Esophagus muscularis mucosa (tissue), 4 donors: ENCODE measurements at regions not wholly inside any gene's neighbourhood (a gene's known extent, or its start where the extent isn't known, plus 50 kb on each side); places are given as distances from the start of the nearest gene placed in this dataset.
"Not testable (repeated sequence)": the region's sequence is repeated elsewhere in the genome, so short reads cannot be mapped to it uniquely, and the experiment has no call there.

Source experiments
- DNase-seq: peaks from one replicate; pipeline ENCODE4 v3.0.0-alpha.2; 2017; ENCODE audit errors: extremely low spot score
- H3K27ac ChIP-seq, 4 donors: fragments of 200-600 bp; sonication (generic); replicated peaks in 1 of 4; 1 replicate in 3 of 4; 2 replicates in 1 of 4; pipeline ENCODE4 v1.5.1; 2016 to 2019; ENCODE audit warnings: mild to moderate bottlenecking in 1 of 4
- H3K27me3 ChIP-seq, 4 donors: fragments of 200-600 bp; sonication (generic); one replicate each; pipeline versions ENCODE4 v1.5.1 to v1.6.0; 2016 to 2019
- H3K36me3 ChIP-seq, 4 donors: fragments of 200-600 bp; sonication (generic); one replicate each; pipeline ENCODE4 v1.5.1; 2016 to 2019
- H3K4me1 ChIP-seq, 4 donors: fragments of 200-600 bp; sonication (generic); one replicate each; pipeline ENCODE4 v1.5.1; 2016 to 2019
- H3K4me3 ChIP-seq, 4 donors: fragments of 200-600 bp; sonication (generic); 1 replicate in 2 of 4; 2 replicates in 2 of 4; pipeline ENCODE4 v1.5.1; 2016 to 2019; ENCODE audit warnings: mild to moderate bottlenecking in 4 of 4, moderate library complexity in 1 of 4
- H3K9me3 ChIP-seq, 4 donors: fragments of 200-600 bp; sonication (generic); 1 replicate in 3 of 4; 2 replicates in 1 of 4; pipeline ENCODE4 v1.5.1; 2016 to 2019
- EP300 ChIP-seq: sonication (generic); formaldehyde crosslinking; IDR thresholded peaks from one replicate; pipeline ENCODE4 v1.6.1; 2017; ENCODE audit warnings: antibody characterized with exemption
- POLR2A ChIP-seq: fragments of 450-650 bp; IDR thresholded peaks from one replicate; pipeline ENCODE4 v1.6.1; 2017; ENCODE audit warnings: antibody characterized with exemption, moderate library complexity, mild to moderate bottlenecking, low read depth
- POLR2AphosphoS5 ChIP-seq, 2 donors: sonication (generic); formaldehyde crosslinking; IDR thresholded peaks; one replicate each; pipeline ENCODE4 v1.6.1; 2017; ENCODE audit warnings: antibody characterized with exemption in 2 of 2
- WGBS: methylation state at CpG from one replicate; pipeline ENCODE4 v1.1.5; 2018; 5-methylcytosine and 5-hydroxymethylcytosine counted together
- intact Hi-C: fragments of 100-400 bp; cut with DNase I; formaldehyde crosslinking; loops from one replicate; pipeline ENCODE4 v1.15.1; 2023
- TF ChIP-seq, protein P1 (sequence below), 3 experiments: fragments of 200-600 bp in 2 of 3; fragments of 450-650 bp in 1 of 3; sonication (generic) in 2 of 3; IDR thresholded peaks; one replicate each; pipeline ENCODE4 v1.5.1; 2017 to 2019; ENCODE audit warnings: antibody characterized with exemption in 3 of 3, mild to moderate bottlenecking in 2 of 3, moderate library complexity in 1 of 3

GRCh38 chr2:116809109-116809508 lies 1005.4 kb upstream of the DDX18 start:
- Histone ChIP-seq H3K9me3 (peaks cover 0 to 4% (median 0%) of the 10 kb centered on the region in 4 donors), H3K4me1 (no peaks in the 10 kb centered on the region), H3K4me3 (no peak overlapping the region), H3K27me3 (no peaks in the 10 kb centered on the region), H3K36me3 (no peaks in the 10 kb centered on the region), H3K27ac (no peak overlapping the region)
- no peak for DNase-seq
- TF ChIP-seq POLR2AphosphoS5 (IDR thresholded peaks at IDR 0.05), result no peak
- TF ChIP-seq, protein P1, sequence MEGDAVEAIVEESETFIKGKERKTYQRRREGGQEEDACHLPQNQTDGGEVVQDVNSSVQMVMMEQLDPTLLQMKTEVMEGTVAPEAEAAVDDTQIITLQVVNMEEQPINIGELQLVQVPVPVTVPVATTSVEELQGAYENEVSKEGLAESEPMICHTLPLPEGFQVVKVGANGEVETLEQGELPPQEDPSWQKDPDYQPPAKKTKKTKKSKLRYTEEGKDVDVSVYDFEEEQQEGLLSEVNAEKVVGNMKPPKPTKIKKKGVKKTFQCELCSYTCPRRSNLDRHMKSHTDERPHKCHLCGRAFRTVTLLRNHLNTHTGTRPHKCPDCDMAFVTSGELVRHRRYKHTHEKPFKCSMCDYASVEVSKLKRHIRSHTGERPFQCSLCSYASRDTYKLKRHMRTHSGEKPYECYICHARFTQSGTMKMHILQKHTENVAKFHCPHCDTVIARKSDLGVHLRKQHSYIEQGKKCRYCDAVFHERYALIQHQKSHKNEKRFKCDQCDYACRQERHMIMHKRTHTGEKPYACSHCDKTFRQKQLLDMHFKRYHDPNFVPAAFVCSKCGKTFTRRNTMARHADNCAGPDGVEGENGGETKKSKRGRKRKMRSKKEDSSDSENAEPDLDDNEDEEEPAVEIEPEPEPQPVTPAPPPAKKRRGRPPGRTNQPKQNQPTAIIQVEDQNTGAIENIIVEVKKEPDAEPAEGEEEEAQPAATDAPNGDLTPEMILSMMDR (IDR thresholded peaks at IDR 0.05), result no peak
- no peak for TF ChIP-seq EP300
- TF ChIP-seq POLR2A, result no peak
- intact Hi-C loops, result no loop called here

- intact Hi-C loops, result no loop called here
- WGBS, result 78% methylated on average over 4 of the region's 4 CpGs
- Histone ChIP-seq H3K9me3 (peaks cover 0 to 4% (median 0%) of the 10 kb centered on the region in 4 donors), H3K27ac (no peak overlapping the region), H3K36me3 (no peaks in the 10 kb centered on the region), H3K4me1 (no peaks in the 10 kb centered on the region), H3K27me3 (no peaks in the 10 kb centered on the region), H3K4me3 (no peak overlapping the region)
- DNase-seq, result no peak
- TF ChIP-seq POLR2A (no peak), POLR2AphosphoS5 (IDR thresholded peaks at IDR 0.05) (no peak)
- TF ChIP-seq, protein P1 (IDR thresholded peaks at IDR 0.05), result no peak
Observed at GRCh38 chr2:116810071-116810470, 1004.4 kb upstream of the DDX18 start.

- Histone ChIP-seq H3K27me3 (no peaks in the 10 kb centered on the region), H3K36me3 (no peaks in the 10 kb centered on the region), H3K27ac (no peak overlapping the region), H3K4me1 (no peaks in the 10 kb centered on the region), H3K9me3 (peaks cover 0 to 4% (median 0%) of the 10 kb centered on the region in 4 donors), H3K4me3 (no peak overlapping the region)
- WGBS, result 37% methylated on average over 1 of the region's 1 CpG
- intact Hi-C loops, result no loop called here
- DNase-seq, result no peak
- TF ChIP-seq POLR2A, result no peak
- no peak for TF ChIP-seq EP300
- TF ChIP-seq POLR2AphosphoS5 (IDR thresholded peaks at IDR 0.05), result no peak
- TF ChIP-seq, protein P1 (IDR thresholded peaks at IDR 0.05), result no peak
Observed at GRCh38 chr2:116810645-116811044, 1003.8 kb upstream of the DDX18 start.

DNA sequence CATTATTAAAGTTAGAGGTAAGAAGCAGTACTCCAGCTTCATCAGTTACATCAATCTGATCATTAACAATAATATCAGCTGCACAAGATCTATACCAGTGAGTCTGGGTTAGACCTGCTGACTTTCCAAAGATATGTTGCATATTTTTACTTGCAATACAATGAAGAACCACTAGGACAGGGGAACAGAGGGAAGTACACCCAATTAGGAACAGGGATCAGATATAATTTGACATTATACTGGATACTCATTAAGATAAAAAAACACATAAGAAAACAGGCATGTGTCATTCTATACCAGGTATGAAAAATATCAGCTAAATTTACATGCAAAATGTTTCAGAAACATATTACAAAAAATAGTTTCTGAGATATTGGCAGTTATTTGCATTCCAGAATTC lies 995.1 kb upstream of the DDX18 start:
- intact Hi-C loops, result no loop called here
- no peaks in the 10 kb centered on the region for H3K4me1 ChIP-seq
- no peaks in the 10 kb centered on the region for H3K36me3 ChIP-seq
- no peak overlapping the region for H3K4me3 ChIP-seq
- H3K27ac ChIP-seq, result no peak overlapping the region
- TF ChIP-seq POLR2AphosphoS5 (IDR thresholded peaks at IDR 0.05), result no peak
- no peak for TF ChIP-seq EP300
- no peak for TF ChIP-seq POLR2A
- TF ChIP-seq, protein P1 (IDR thresholded peaks at IDR 0.05), result no peak
- no peaks in the 10 kb centered on the region for H3K27me3 ChIP-seq
- H3K9me3 ChIP-seq, result no peaks in the 10 kb centered on the region
- no peak for DNase-seq

DNA sequence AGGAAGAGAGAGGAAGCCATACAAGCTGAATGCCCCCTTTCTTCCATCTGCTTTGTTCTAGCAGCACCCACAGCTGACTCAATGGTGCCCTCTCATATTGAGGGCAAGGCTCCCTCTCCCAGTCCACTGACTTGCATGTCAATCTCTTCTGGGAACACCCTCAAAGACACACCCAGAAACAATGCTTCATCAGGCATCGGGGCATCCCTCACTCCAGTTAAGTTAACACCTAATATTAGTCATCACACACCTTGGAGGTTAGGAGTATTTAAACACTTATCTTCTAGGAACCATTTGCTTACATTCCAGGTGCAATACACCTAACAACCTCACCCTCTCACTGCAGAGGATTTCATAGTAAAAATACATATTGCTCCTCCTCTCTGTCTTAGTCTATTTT lies 993.5 kb upstream of the DDX18 start:
- Histone ChIP-seq H3K4me1 (no peaks in the 10 kb centered on the region), H3K27ac (no peak overlapping the region), H3K36me3 (no peaks in the 10 kb centered on the region), H3K27me3 (no peaks in the 10 kb centered on the region), H3K9me3 (no peaks in the 10 kb centered on the region), H3K4me3 (no peak overlapping the region)
- TF ChIP-seq EP300, result no peak
- no peak for TF ChIP-seq POLR2A
- TF ChIP-seq, protein P1 (IDR thresholded peaks at IDR 0.05), result no peak
- no peak for TF ChIP-seq POLR2AphosphoS5 (IDR thresholded peaks at IDR 0.05)
- no peak for DNase-seq
- intact Hi-C loops, result no loop called here
- 71% methylated on average over 1 of the region's 1 CpG for WGBS

DNA sequence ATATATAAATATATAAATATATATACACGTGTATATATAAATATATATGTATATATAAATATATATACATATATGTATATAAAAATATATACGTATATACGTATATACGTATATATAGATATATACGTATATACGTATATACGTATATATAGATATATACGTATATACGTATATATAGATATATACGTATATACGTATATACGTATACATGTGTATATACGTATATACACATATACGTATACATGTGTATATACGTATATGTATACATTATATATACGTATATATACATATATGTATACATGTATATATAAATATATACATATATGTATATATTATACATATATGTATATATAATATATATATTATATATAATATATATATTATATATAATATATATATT lies 984.9 kb upstream of the DDX18 start:
- intact Hi-C loops, H3K27me3 ChIP-seq, H3K4me3 ChIP-seq, H3K36me3 ChIP-seq, H3K4me1 ChIP-seq, H3K9me3 ChIP-seq, DNase-seq, H3K27ac ChIP-seq: not testable (repeated sequence)
- 77% methylated on average over 16 of the region's 16 CpGs for WGBS
